T-helper 2 cell treated with Interferon-gamma antibody and Interleukin-4, amounts not matched to agents 5 μg/mL and 100 μg/mL, for 36 hours (primary cell): ENCODE measurements at regions not wholly inside any gene's neighbourhood (a gene's known extent, or its start where the extent isn't known, plus 50 kb on each side); places are given as distances from the start of the nearest gene placed in this dataset.
"Not testable (repeated sequence)": the region's sequence is repeated elsewhere in the genome, so short reads cannot be mapped to it uniquely, and the experiment has no call there.

Source experiments
- DNase-seq: peaks from one replicate; pipeline ENCODE4 v3.0.0; 2021; ENCODE audit warnings: low spot score
- H3K27ac Mint-ChIP-seq: one replicate; pipeline ENCODE4 v1.8.0; 2021; ENCODE audit warnings: mild to moderate bottlenecking, mixed read lengths
- H3K27me3 Mint-ChIP-seq: one replicate; pipeline ENCODE4 v1.8.0; 2021; ENCODE audit warnings: low read depth, mixed read lengths
- H3K36me3 Mint-ChIP-seq: one replicate; pipeline ENCODE4 v1.8.0; 2021; ENCODE audit warnings: low read depth, mixed read lengths
- H3K4me1 Mint-ChIP-seq: one replicate; pipeline ENCODE4 v1.8.0; 2021; ENCODE audit warnings: low read depth, mixed read lengths
- H3K4me3 Mint-ChIP-seq: one replicate; pipeline ENCODE4 v1.8.0; 2022; ENCODE audit warnings: mild to moderate bottlenecking, moderate library complexity, mixed read lengths
- H3K9me3 Mint-ChIP-seq: one replicate; pipeline ENCODE4 v1.8.0; 2021; ENCODE audit warnings: mixed read lengths

DNA sequence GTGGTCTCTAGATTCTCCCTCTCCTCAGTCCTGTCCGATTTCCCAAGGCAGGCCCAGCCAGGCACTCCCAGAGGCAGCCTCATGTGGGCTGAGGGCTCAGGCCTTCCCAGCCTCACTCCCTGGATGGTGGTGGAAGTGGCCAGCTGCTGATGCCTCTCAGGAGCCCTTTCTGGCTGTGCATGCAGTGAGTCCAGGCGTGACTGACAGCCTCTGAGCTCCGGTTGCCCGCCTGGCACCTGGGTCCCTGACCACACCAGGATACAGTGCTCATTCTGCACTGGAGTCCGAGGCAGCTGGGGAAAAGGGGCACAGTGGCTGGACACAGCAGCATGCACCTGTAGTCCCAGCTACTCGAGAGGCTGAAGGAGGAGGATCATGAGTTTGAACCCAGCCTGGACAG is 132.6 kb downstream of the CUL2 start:
- H3K36me3 Mint-ChIP-seq = no peaks in the 10 kb centered on the region
- H3K27ac Mint-ChIP-seq = no peak overlapping the region
- H3K4me3 Mint-ChIP-seq = no peak overlapping the region
- H3K4me1 Mint-ChIP-seq = no peaks in the 10 kb centered on the region
- H3K27me3 Mint-ChIP-seq = no peaks in the 10 kb centered on the region
- no peaks in the 10 kb centered on the region for H3K9me3 Mint-ChIP-seq
- no peak for DNase-seq

DNA sequence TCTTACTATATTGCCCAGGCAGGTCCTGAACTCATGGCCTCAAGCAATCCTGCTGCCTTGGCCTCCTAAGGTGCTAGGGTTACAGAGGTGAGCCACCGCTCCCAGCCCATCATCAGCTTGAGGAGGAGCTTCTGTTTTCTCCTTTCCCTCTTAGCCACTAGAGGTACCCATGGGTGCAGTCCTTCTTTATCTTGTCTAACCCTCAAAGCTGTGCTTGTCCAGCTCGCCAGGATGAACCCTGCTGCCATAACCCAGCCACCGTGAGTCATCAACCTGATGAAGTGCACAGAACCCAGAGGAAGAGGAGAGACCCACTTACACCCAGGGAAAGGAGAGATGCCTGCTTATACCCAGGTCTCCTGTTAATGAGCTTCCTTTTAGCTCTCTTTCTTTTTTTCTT is 133.4 kb downstream of the CUL2 start:
- Mint-ChIP-seq H3K27ac (no peak overlapping the region), H3K27me3 (no peaks in the 10 kb centered on the region), H3K4me1 (no peaks in the 10 kb centered on the region), H3K36me3 (no peaks in the 10 kb centered on the region), H3K9me3 (no peaks in the 10 kb centered on the region), H3K4me3 (no peak overlapping the region)
- no peak for DNase-seq

DNA sequence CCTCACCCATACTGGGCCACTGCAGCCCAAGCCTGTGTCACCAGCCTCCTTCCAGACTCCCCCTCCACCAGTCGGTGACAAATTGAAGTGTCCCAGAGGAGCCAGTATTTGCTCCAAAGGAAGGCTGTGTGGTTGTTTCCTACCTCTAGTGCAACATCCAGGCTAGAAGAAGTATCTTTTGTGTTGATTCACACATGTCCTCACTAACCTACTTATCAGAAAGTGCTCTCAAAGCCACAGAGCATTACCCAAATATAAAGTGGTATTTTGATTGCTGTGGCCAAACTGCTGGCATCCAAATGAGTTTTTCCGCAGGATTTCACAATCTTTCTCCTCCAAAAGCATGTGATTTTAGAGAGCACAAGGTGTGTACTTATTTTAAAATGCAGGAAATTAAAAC is 134.8 kb downstream of the CUL2 start:
- Mint-ChIP-seq H3K4me3 (no peak overlapping the region), H3K27me3 (no peaks in the 10 kb centered on the region), H3K4me1 (no peaks in the 10 kb centered on the region), H3K27ac (no peak overlapping the region), H3K9me3 (no peaks in the 10 kb centered on the region), H3K36me3 (no peaks in the 10 kb centered on the region)
- no peak for DNase-seq

GRCh38 chr10:34954142-34954541 is 136.0 kb downstream of the CUL2 start:
- no peak overlapping the region for H3K27ac Mint-ChIP-seq
- no peak overlapping the region for H3K4me3 Mint-ChIP-seq
- H3K4me1 Mint-ChIP-seq = no peaks in the 10 kb centered on the region
- no peaks in the 10 kb centered on the region for H3K36me3 Mint-ChIP-seq
- H3K9me3 Mint-ChIP-seq = no peaks in the 10 kb centered on the region
- DNase-seq = no peak
- H3K27me3 Mint-ChIP-seq = no peaks in the 10 kb centered on the region

DNA sequence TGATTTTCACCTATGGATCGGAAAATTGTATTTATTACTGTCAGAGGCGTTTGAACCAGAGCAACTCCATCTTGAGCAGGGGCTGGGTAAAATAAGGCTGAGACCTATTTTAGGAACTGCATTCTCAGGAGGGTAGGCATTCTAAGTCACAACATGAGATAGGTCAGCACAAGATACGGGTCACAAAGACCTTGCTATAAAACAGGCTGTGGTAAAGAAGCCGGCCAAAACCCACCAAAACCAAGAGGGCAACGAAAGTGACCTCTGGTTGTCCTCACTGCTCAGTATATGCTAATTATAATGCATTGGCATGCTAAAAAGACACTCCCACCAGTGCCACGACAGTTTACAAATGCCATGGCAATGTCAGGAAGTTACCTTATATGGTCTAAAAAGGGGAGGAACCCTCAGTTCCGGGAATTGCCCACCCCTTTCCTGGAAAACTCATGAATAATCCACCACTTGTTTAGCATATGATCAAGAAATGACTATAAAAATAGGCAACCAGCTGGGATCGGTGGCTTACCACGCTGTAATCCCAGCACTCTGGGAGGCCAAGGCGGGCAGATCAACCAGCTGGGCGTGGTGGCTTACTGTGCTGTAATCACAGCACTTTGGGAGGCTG is 136.3 kb upstream of the PARD3 start:
- DNase-seq = peak; percentile 11
- H3K36me3 Mint-ChIP-seq = not testable (repeated sequence)

GRCh38 chr10:34945951-34946522 is 130.9 kb upstream of the PARD3 start:
- not testable (repeated sequence) for H3K9me3 Mint-ChIP-seq, H3K4me1 Mint-ChIP-seq, H3K27me3 Mint-ChIP-seq, H3K4me3 Mint-ChIP-seq, H3K36me3 Mint-ChIP-seq, H3K27ac Mint-ChIP-seq, DNase-seq

More for the DNA sequence above, 136.3 kb upstream of the PARD3 start:
- H3K4me3 Mint-ChIP-seq, H3K9me3 Mint-ChIP-seq, H3K27me3 Mint-ChIP-seq, H3K4me1 Mint-ChIP-seq, H3K27ac Mint-ChIP-seq: not testable (repeated sequence)

DNA sequence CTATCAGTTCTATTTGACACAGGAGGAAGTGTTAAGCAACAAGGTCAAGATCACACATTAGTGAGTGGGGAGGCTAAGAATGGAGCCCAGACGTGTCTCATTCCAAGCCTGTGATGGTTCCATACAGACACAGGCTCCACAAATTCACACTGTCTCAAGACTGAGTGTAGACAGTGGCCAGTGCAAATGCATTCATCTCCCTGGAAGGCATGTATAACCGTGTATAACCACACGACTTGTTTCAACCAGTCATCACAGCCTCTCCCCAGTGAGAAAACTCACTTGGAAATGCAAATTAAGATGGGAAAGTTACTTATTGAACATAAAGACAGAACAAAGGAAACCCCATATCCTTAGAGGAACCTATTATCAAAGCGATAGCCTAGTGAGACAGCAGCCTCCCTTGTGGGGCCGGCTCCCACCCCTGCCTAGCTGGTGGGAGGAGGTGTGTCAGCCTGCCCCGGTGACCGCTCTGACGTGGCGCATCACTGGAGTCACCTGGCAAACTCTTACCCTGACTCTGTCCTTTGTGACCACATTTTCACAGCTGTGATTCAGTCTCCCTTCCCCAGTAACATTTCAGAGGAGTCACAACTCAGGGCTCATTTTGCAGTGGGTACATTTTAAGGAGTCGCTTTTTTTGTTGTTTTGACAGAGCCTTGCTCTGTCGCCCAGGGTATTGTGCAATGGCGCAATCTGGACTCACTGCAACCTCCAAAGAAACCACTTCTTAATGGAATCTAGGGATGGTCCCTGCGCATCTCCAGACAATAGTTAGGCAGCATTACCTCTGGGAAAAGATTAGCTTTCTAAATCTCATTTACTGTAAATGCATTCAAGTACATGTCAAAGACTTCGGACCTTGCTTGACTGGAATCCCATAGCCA is 126.6 kb upstream of the PARD3 start:
- no peaks in the 10 kb centered on the region for H3K36me3 Mint-ChIP-seq

DNA sequence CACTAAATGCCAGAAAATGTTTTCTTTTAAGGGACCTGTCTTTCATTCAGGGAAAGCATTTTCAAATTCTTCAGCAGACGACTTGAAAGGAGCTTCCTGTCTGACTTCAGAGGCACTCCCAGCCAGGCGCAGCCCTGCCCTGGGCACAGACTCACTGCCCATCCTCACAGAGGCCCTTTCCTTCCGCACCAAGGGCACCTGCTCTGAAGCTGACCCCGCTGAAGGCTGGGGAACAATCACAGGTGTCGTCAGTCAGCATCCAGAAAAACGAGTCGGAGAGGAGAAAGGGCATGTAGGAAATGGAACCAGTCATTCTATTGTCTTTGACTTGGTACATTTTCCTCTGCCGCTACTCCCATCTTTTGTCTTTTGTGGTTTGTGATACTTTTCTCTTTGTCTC is 125.3 kb upstream of the PARD3 start:
- Mint-ChIP-seq H3K9me3 (no peaks in the 10 kb centered on the region), H3K27me3 (no peaks in the 10 kb centered on the region), H3K27ac (no peak overlapping the region), H3K36me3 (no peaks in the 10 kb centered on the region), H3K4me1 (no peaks in the 10 kb centered on the region), H3K4me3 (no peak overlapping the region)
- DNase-seq = no peak

More for the DNA sequence above, 126.6 kb upstream of the PARD3 start:
- Mint-ChIP-seq H3K4me3 (no peak overlapping the region), H3K27me3 (no peaks in the 10 kb centered on the region), H3K27ac (no peak overlapping the region), H3K4me1 (no peaks in the 10 kb centered on the region), H3K9me3 (no peaks in the 10 kb centered on the region)
- DNase-seq = no peak

DNA sequence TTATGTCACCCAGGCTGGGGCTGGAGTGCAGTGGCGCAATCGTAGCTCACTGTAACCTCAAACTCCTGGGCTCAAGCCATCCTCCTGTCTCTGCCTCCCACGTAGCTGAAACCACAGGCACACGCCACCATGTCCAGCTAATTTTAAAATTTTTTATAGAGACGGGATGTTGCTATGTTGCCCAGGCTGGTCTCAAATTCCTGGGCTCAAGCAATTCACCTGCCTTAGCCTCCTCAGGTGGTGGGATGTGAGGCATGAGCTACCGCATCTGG is 123.2 kb upstream of the PARD3 start:
- Mint-ChIP-seq H3K36me3 (no peaks in the 10 kb centered on the region), H3K4me3 (no peak overlapping the region), H3K27me3 (no peaks in the 10 kb centered on the region), H3K4me1 (no peaks in the 10 kb centered on the region), H3K27ac (no peak overlapping the region), H3K9me3 (no peaks in the 10 kb centered on the region)
- no peak for DNase-seq

DNA sequence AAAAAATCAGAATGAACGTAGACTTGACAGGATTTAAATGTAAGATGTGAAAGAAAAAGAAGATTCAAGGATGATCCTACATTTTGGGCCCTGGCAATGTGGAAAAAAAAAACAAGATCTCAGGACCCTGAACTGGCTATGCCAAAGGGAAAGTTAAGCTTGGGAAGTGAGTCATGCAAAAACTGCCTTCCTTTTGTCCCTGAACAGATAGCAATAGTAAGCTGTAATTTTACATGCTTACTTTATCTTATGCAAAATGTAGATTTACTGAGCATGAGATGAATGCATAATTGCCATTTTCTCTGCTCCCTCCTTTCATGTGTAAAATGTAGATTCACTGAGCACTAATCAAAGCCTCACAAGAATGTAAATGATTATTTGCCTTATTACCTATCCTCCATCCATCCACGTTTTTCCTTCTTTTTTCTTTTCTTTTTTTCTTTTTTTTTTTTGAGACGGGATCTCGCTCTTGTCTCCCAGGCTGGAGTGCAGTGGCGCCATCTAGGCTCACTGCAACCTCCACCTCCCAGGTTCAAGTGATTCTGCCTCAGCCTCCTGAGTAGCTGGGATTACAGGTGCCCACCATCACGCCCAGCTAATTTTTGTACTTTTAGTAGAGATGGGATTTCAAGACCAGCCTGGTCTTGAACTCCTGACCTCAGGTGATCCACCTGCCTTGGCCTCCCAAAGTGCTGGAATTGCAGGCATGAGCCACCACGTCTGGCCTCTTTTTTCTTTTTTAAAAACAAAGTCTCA is 122.7 kb upstream of the PARD3 start:
- H3K27ac Mint-ChIP-seq, H3K36me3 Mint-ChIP-seq, H3K4me3 Mint-ChIP-seq, H3K9me3 Mint-ChIP-seq, DNase-seq, H3K27me3 Mint-ChIP-seq, H3K4me1 Mint-ChIP-seq: not testable (repeated sequence)

DNA sequence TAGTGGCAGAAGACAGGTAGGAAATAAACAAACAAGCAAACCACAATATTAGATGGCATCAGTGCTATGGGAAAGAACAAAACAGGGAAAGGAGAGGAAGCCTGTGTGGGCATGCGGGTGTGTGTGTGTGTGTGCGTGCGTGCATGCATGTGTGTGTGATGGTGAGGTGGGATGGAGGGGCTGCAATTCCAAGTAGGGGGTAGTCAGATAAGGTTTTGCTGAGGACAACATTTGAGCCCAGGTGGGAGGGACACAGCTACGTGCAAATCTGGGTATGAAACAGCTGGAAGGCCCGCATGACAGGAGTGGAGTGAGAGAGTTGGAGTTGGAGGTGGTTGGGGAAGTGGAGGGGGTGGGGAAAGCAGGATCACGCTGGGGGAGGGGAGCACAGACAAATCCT is 121.0 kb upstream of the PARD3 start:
- Mint-ChIP-seq H3K36me3 (no peaks in the 10 kb centered on the region), H3K9me3 (no peaks in the 10 kb centered on the region), H3K4me3 (no peak overlapping the region), H3K27ac (no peak overlapping the region), H3K4me1 (no peaks in the 10 kb centered on the region), H3K27me3 (no peaks in the 10 kb centered on the region)
- DNase-seq = no peak

DNA sequence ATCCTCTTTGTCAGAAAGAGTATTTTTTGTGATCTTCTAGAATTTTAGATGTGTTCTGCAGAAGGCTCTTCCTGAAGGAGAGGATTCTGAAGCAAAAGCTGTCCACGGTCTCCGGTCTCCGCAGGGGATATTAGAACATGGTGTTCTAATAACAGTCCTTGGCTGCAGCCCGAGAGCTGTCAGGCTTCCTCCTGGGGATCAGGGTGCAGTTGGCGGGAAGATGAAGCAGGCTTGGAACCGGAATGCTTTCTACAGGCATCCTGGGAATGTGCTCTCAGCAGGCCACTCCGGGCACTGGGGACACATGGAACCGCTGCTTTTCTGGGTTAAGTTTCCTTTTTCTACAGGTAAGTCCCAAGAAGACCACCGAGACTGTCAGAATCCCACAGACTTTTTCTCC is 118.6 kb upstream of the PARD3 start:
- H3K27ac Mint-ChIP-seq = no peak overlapping the region
- no peak overlapping the region for H3K4me3 Mint-ChIP-seq
- H3K9me3 Mint-ChIP-seq = no peaks in the 10 kb centered on the region
- H3K27me3 Mint-ChIP-seq = no peaks in the 10 kb centered on the region
- DNase-seq = no peak
- H3K4me1 Mint-ChIP-seq = no peaks in the 10 kb centered on the region
- H3K36me3 Mint-ChIP-seq = no peaks in the 10 kb centered on the region

DNA sequence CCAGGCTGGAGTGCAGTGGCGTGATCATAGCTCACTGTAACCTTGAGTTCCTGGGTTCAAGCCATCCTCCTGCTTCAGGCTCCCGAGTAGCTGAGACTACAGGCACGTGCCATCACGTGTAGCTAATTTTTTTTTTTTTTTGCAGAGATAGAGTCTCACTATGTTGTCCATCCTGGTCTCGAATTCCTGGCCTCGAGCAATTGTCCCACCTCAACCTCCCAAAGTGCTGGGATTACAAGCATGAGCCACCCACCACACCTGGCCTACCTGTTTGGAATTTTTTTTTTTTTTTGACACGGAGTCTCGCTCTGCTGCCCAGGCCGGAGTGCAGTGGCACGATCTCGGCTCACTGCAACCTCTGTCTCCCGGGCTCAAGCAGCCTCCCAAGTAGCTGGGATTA is 117.1 kb upstream of the PARD3 start:
- Mint-ChIP-seq H3K4me3 (no peak overlapping the region), H3K36me3 (no peaks in the 10 kb centered on the region), H3K9me3 (no peaks in the 10 kb centered on the region), H3K4me1 (no peaks in the 10 kb centered on the region), H3K27me3 (no peaks in the 10 kb centered on the region), H3K27ac (no peak overlapping the region)
- DNase-seq = no peak

- no peak overlapping the region for H3K27ac Mint-ChIP-seq
- H3K36me3 Mint-ChIP-seq = no peaks in the 10 kb centered on the region
- H3K4me3 Mint-ChIP-seq = no peak overlapping the region
- H3K9me3 Mint-ChIP-seq = no peaks in the 10 kb centered on the region
- DNase-seq = no peak
- H3K4me1 Mint-ChIP-seq = no peaks in the 10 kb centered on the region
- no peaks in the 10 kb centered on the region for H3K27me3 Mint-ChIP-seq
These were observed 116.1 kb upstream of the PARD3 start for GRCh38 chr10:34931216-34931615.
